NCI-H146 (cell line): ENCODE measurements at regions not wholly inside any gene's neighbourhood (a gene's known extent, or its start where the extent isn't known, plus 50 kb on each side); places are given as distances from the start of the nearest gene placed in this dataset.
"Not testable (repeated sequence)": the region's sequence is repeated elsewhere in the genome, so short reads cannot be mapped to it uniquely, and the experiment has no call there.

ENCODE experiments used
- DNase-seq: peaks from one replicate; lab custom pipeline; 2025; lab: John Stamatoyannopoulos, UW

DNA sequence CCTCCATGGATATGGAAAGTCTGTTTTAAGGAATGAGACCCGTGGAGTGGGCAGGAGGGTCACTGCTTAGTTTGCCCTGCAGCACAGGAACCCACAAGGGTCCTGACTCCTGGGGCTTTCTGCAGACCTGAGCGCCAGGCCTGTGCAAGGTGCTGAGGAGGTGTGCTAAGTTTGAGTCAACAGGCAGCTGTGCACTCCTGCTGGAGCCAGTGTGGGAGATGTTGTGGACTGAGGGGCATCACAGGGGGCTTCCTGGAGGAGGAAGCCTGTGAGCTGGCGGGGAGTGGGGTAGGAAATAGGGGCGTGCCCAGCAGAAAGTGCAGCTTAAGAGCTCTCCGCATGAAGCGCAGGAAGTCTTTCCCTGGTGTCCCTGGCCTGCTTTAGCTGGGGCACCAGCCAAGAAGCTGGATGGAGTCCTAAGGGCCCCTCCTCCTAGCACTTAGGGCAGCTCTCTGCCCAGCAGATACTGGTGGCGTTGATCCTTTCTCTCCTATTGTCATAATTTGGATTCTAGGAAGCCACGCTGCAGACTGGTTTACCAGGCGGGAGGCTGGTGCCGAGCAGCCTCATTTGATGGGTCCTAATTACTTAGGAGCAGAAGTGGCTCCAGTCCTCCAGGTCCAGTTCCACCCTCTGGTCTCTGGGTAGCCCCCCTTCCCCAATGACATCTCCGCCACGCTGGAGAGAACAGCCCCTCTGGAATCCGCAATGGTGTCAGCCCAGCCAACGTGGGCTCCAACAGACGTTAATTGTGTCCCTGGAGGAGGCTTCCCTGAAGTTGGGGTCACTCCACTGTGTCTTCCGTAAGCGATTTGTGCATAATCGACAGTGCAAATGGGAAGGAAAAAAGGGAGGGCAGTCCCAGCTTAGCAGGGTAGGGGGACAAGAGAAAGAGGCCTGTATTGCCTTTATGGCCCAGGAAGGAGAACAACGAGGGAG lies 309.2 kb downstream of the ZNF536 start:
- no peak for DNase-seq

DNA sequence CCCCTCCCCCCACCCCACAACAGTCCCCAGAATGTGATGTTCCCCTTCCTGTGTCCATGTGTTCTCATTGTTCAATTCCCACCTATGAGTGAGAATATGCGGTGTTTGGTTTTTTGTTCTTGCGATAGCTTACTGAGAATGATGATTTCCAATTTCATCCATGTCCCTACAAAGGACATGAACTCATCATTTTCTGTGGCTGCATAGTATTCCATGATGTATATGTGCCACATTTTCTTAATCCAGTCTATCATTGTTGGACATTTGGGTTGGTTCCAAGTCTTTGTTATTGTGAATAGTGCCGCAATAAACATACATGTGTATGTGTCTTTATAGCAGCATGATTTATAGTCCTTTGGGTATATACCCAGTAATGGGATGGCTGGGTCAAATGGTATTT lies 308.2 kb downstream of the ZNF536 start:
- DNase-seq = not testable (repeated sequence)

DNA sequence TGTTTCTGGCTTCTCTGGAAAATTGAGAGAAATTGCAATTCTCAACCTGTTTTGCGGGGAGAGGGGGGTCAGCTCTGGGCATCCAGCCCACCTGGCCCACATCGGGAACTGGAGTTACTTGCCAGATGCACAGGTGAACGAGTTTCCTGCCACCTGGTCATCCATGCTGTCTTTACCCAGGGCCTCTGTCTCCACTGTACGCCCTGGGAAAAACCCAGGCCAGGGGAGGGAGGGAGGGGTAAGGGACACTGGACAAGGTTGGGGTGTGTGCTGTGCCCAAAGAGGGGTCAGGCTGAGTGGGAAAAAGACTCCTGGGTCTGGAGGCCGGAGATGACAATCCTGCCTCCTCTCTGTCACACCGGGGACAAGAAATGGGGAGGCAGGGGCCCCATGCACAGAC lies 307.6 kb downstream of the ZNF536 start:
- no peak for DNase-seq

DNA sequence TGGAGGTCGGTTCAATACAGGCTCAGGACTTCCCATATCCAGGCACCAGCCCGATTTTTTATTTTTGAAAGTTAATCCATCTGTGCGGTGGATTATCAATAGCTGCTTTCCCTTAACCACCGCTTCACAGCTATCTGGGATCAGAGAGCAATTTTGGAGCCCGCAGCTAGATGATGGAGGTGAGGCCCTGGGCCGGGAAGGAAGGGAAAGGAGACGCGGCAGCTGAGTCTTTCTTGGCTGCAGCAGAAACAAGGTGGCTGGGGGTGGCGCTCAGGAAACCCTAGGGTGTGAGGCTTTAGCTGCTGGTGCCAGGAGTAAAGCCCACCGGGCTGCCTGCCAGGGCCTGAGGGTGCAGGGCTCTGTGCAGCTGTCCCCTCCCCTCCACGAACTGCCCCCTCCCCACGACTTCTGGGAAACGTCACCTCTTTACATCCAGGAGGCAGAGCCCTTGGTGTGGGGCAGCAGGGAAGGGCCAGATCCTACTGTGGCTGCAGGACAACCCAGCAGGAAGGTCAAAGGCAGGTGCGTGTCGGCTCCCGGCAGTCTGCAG lies 307.0 kb downstream of the ZNF536 start:
- DNase-seq = no peak

GRCh38 chr19:30678168-30678567 lies 306.0 kb downstream of the ZNF536 start:
- DNase-seq = no peak

DNA sequence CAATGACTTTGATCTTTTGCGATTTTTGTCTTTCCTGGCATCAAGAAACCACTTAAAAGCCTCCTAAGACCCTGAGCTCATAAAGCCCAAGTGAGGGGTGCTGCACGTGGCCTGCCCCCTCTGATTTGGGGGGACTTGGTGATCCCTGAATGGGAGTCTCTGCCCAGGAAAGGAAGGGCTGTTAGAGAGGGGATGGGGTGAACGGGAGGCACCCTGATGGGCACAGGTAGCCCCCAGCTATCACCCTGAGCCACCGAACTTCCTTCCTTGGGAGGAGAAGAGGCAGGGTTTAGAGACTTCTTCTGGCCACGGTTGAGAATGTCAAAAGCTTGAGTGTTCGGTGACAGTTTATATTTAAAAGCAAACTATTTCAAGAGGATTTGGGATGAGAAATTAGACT lies 305.5 kb downstream of the ZNF536 start:
- DNase-seq = no peak

GRCh38 chr19:30676990-30677679 lies 305.0 kb downstream of the ZNF536 start:
- DNase-seq = no peak

- DNase-seq = no peak
These were observed 302.9 kb downstream of the ZNF536 start for GRCh38 chr19:30675086-30675485.

GRCh38 chr19:30674656-30675055 lies 302.5 kb downstream of the ZNF536 start:
- no peak for DNase-seq

- no peak for DNase-seq
These were observed 301.2 kb downstream of the ZNF536 start for GRCh38 chr19:30673336-30673735.

DNA sequence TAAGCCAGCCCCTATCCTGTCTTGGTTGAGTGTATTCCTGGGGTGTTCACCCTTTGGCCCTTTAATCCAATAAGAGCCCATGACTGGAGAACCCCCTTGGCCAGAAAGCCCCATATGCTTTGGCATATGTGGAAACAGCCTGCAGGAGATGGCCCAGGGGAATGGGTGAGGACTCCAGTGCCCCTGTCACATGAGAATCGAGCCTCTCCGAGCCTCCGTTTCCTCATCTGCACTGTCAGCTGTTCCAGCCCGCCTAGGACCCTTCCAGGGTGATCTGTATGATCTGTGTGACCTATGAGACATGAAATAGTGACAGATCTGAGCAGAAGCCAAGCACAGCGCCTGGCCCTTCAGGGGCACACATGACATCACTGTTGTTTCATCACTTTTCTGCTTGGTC lies 300.7 kb downstream of the ZNF536 start:
- no peak for DNase-seq

DNA sequence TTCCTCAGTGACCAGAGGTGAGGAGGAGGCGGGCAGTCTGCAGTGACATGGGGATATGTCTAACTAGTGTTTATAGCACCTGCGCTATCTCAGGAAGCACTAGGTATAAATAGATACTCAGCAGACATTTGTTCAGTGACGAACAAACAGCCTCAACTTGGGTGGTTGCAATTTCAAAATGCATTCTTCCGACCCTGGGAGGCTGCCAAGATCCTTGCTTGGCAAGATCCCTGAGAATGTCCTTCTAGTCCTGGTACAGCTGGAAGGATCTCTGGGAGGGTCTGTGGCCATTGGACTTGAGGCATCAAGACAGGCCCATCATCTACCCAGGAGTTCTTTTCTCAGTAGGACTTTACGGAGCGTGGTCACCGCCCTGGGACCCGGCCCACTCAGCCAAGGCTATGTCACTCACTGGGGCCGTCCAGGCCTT lies 299.5 kb downstream of the ZNF536 start:
- no peak for DNase-seq

GRCh38 chr19:30671367-30671619 lies 299.1 kb downstream of the ZNF536 start:
- DNase-seq = no peak

DNA sequence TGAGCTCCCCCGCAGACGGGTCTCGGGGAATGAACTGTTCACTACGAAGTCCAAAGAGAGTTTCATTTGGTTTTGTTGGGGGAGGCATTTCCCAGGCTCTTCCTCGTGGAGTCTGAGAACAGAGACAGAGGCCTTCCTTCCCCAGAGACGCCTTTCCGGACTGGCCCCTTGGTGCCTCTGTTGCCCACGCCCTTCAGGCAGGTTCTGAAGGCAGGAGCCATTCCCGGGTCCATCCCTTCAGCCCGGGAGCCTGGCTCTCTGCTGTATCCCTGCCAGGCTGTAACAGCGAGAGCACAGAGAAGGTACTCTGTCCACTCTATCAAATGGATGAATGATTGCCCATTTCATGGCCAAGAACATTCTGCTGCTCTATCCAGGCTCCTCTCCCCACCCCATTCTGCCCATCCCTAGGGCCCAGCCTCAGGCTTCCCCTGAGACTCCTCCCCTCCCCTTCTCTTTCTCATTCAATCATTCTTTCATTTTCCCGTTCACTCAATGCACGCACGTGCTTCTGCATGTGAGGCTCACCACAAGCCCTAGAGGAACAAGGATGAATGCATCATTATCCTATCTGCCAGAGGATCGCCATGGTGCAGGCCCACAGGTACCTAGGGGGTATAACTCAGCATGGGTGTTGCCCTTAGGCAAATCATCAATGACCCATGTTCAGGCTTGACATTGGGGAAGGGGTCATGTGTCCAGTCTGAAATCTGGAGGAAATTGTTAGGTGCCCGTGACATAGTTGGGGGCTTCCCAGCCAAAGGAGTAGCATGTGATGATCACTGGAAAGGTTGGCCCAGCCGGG lies 298.6 kb downstream of the ZNF536 start:
- DNase-seq = no peak

DNA sequence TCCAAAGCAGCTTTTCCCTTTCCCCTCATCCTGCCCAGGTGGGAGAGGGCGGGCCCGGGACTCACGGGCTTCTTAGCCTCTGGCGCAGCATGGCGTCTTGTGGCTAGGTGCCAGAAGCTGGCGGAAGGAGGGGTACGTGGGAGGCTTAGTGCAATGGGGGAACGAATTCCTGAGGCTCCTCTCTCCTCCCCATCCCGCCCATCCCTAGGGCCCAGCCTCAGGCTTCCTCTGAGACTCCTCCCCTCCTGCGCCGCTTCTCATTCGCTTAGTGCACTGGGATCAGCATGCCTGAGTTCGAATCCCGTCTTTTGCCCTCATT lies 297.8 kb downstream of the ZNF536 start:
- no peak for DNase-seq

- DNase-seq = peak; percentile 12
These were observed 297.3 kb downstream of the ZNF536 start for GRCh38 chr19:30669329-30670010.

GRCh38 chr19:30668521-30669155 lies 296.5 kb downstream of the ZNF536 start:
- no peak for DNase-seq

DNA sequence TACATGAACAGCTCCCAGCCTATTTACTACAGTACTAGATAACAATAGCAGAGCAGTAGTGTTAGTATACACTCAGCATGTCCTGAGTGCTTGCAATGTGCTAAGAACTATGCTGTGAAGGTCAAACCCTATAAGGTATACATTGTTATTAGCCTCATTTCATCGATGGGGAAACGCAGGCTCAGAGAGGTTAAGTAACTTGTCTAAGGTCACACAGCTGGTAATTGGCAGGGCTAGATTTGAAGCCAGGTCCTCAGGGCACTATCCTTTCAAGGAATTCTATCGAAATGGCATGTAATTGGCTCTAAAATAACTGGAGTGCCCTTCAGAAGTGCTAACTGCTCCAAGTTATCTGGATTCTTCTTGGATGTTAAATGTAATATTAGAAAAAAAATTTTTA lies 295.6 kb downstream of the ZNF536 start:
- DNase-seq = no peak

GRCh38 chr19:30667227-30667626 lies 295.0 kb downstream of the ZNF536 start:
- no peak for DNase-seq

GRCh38 chr19:30666301-30666803 lies 294.2 kb downstream of the ZNF536 start:
- DNase-seq = peak; percentile 5

DNA sequence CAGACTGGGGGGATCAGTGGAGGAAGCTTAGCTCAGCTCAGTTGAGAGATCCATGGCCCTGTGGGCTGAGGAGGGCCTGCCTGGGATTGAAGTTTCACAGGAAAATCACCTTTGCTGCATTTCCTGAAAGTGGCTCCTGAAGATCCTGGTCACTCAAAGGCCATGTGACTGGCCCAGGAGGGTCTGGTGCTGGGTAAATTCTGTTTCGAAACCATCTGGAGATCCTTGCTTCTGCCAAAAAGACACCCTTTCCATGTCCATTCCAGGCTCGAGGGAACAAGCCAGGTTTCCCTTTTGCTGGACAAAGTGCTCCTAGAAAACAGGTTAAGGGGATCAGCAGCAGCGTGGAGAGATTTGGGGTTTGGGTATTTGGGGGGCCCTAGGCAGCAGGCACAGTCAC lies 293.3 kb downstream of the ZNF536 start:
- no peak for DNase-seq
